HG03039 (cell line): ENCODE measurements at regions not wholly inside any gene's neighbourhood (a gene's known extent, or its start where the extent isn't known, plus 50 kb on each side); places are given as distances from the start of the nearest gene placed in this dataset.
"Not testable (repeated sequence)": the region's sequence is repeated elsewhere in the genome, so short reads cannot be mapped to it uniquely, and the experiment has no call there.

Experiments
- ATAC-seq: cut with Tn5 transposase; IDR thresholded peaks from one replicate; pipeline ENCODE4 v1.9.1; 2021; ENCODE audit warnings: mild to moderate bottlenecking, moderate library complexity; ENCODE audit not compliant: unreplicated experiment

DNA sequence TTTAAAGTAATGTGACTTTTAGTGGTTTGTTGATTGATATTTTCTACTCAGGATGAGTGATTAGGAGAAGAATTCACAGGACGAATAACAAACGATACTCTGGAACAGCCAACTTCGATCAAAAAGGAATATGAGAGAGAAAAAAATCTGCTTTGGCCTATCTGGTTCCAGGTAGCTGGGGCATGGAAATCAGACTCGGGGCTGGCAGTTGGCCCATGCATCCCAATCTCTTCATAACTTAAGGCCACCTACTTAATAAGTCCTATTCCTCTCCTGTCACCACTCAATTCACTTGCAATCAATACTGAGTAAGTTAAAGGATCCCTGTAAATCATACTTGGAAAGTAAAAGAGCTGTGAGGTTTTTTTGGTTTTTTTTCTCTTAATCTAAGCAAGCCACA, 1116.2 kb downstream of the SORCS3 start:
- no peak for ATAC-seq

DNA sequence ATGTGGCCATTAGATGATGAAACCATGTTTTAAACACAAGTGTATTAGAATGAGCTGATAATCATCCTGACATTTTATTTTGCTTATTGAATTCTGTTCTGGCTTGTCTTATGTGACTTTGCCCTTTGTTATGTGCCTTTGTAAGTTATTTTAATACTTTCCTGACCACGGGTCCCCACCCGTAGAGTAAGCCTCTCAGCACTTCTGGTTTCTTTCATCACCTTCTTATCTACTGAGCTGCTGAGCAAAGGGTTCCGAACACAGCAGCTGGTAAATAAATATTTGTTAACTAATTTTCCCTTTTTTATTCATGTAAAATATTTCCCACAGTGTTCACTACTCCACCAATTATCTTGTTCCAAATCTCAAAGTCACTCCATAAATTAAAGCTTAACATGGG, 1115.3 kb downstream of the SORCS3 start:
- ATAC-seq: no peak

- ATAC-seq: no peak
Measured at GRCh38 chr10:105751688-105752087, 1110.6 kb downstream of the SORCS3 start.

GRCh38 chr10:105745596-105746148, 1104.6 kb downstream of the SORCS3 start:
- no peak for ATAC-seq

DNA sequence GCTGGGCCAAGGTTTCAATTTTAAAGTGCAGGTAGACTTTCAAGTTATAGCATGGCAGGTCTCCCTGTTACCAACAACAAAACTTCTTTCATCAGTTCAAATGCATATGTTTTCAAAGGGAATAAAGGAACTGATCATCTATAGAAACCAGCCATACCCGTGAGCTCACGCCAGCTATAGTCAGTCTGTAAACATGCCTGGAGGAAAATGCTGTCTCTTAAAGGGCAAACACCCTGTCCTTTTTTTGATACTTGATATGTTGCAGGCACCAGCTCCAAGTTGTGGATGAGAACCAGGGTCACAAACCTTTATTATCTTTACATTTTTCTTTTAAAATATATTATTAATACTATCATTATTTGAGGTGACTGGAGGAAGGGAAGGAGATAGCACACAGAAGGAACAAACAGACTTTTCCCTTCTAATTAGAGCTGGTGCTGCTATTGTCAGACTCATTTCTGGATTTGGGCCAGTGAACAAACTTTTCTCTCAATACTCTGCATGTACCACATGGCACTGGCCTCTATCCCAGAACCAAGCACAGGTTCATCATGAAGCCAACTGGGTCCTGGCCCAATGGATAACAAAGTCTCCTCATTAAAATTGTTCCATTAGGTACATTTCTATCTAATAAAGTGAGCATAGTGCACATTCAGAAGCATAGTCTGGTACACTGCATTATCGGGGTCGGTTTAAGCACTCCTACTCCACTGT, 1102.4 kb downstream of the SORCS3 start:
- ATAC-seq: no peak

DNA sequence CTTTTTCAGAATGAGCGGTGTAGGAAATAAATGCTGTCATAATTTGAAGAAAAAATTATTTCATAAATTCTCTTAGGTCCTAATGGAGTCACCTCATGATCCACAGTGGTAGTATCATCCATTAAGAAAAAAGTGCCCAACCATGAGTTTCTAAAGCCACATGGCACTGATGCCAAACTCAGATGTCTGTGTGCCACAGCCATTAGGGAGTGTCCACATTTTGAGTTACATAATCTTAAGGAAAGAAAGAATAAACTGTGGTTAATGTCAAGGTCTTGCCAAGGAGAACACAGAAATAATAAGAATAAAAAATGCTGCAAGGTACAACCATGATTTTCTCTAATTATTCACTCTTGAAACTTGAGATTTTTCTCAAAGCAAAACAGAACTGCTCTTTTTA, 1101.8 kb downstream of the SORCS3 start:
- no peak for ATAC-seq

GRCh38 chr10:105742184-105742583, 1101.1 kb downstream of the SORCS3 start:
- no peak for ATAC-seq

- no peak for ATAC-seq
Measured at GRCh38 chr10:105734479-105734878, 1093.4 kb downstream of the SORCS3 start.

DNA sequence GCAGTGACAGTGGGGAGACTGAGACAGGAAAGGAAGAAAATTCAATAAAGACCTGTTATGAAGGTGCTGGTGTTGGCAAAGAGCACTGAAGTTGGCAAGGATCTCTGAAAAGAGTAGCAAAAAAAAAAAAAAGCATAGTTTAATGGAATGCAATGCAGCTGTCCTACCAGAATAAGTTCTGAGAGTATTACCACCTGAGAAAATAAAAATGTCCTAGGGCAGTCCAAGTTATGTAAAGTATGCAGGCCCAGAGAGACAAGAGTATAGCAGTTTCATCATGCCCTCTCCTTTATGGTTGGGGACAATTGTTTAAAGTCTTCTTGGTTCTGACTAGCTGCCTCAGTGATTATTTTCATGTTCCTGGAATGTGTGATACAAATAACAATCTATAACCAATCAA, 1092.8 kb downstream of the SORCS3 start:
- no peak for ATAC-seq

GRCh38 chr10:105729428-105729827, 1088.3 kb downstream of the SORCS3 start:
- ATAC-seq: no peak

DNA sequence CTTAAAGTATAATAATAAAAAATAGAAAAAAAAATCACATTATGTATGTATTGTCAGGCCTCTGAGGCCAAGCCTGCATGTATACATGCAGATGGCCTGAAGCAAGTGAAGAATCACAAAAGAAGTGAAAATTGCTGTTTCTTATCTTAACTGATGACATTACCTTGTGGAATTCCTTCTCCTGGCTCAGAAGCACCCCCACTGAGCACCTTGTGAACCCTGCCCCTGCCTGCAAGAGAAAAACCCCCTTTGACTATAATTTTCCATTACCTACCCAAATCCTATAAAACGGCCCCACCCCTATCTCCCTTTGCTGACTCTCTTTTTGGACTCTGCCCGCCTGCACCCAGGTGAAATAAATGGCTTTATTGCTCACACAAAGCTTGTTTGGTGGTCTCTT, 1086.5 kb downstream of the SORCS3 start:
- ATAC-seq: not testable (repeated sequence)

- ATAC-seq: no peak
Measured at GRCh38 chr10:105727131-105727530, 1086.0 kb downstream of the SORCS3 start.

GRCh38 chr10:105726149-105726548, 1085.1 kb downstream of the SORCS3 start:
- ATAC-seq: no peak

DNA sequence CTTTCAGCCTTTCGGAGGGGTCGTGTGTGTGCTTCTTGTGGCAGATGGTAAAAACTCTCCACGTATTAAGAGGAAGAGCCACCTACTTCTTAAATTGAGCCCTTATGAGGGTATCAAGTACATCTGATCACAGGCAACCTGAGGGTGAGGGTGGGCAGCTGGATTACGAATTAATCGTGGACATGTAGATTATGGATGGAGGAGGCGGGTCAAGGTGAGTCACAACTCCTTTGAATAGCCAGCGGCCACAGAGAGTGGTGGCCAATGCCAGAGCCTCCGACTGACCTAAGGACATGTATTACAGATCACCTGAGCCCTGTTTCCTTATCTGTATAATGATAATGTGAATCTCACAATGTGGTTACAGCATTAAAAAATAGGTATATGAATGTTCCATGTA, 1083.9 kb downstream of the SORCS3 start:
- ATAC-seq: no peak

DNA sequence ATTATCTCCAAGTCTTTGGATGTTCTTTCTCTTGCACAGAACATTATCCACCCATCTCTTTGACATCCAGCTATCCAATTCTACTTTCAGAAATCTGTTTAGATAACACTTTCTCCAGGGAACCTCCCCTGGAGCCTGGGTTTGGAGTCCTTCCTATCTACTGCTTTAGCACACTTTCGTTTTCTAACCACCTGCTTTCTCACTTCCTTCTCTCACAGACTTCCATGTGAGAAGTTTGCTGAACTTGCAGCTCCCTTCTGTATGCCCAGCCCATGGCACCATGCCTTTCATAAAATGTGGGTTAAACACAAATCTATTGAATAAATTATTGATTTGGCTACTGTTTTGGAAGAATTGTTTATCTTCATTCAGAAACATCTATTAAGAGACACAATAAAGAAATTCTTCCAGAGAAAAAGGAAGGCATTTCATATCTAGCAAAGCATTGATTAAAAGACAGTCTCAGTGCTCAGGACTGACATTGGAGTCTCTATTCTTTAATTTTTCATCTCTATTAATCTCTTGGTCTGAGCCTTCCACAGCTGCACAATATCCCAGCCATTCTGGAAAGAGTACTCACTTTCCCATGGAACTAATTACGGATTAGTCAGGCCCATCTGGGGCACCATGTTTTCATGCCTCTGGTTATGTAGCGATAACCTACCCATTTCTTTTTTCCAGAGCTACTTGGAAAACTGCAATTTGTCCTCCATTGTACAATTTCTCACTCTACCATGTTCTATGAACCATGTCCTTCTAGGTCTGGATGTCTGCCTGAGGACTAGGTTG, 1077.3 kb downstream of the SORCS3 start:
- ATAC-seq: no peak

- no peak for ATAC-seq
Measured at GRCh38 chr10:105714728-105715127, 1073.6 kb downstream of the SORCS3 start.

GRCh38 chr10:105707603-105708002, 1066.5 kb downstream of the SORCS3 start:
- ATAC-seq: no peak

DNA sequence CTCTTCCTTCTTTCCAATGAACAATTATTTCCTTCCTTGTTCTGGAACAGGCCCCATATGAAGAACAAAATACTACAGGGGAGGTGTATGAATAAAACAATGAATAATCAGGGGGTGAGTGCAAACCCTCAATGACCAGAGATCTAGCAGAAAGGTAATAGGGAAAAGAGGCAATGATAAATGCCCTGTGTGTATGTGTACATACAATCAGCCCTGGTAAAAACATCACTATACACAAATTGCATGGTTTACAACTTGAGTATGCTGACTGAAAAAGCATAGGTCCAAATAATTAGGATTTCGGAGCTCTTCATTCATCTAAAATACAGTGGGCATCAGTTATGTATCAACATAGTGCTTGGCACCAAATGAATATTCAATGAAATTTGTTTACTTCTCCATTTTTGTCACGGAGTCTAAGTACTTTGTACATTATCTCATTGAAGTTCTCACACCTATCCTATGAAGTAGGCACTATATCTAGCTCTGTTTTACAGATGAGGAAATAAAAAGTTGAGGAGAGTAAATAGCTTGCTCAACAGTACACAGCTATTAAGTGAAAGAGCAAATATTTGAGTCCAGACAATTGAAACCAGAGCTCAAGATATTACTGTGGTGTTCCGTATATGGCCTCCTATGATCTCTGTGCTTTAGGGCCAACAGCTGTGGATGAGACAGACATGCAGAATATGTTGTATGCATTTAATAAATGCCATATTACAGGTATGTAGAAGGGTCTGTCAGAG, 1065.4 kb downstream of the SORCS3 start:
- ATAC-seq: no peak

- no peak for ATAC-seq
Measured at GRCh38 chr10:105702211-105702610, 1061.1 kb downstream of the SORCS3 start.

- ATAC-seq: no peak
Measured at GRCh38 chr10:105700218-105700617, 1059.1 kb downstream of the SORCS3 start.

DNA sequence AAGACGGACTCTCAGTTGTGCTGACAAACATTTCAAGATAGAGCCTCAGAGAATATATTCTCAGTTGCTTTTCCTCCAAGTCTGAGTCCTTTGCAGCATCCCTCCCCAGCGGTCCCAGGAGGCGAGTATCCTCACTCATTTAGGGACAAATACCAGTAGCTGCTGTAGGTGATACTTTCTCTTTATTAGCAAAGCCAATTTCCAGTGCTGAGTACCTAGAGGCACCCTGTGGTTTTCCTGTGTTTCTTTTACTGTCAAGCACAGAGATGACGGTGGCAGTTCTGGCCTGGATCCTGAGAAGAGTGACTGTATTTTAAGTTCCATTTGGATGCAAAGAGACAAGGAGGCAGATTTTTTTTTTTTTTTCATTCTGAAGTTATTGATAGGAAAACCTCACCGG, 1058.4 kb downstream of the SORCS3 start:
- no peak for ATAC-seq
